ENCODE measurements at regions not wholly inside any gene's neighbourhood (a gene's known extent, or its start where the extent isn't known, plus 50 kb on each side); places are given as distances from the start of the nearest gene placed in this dataset.

DNA sequence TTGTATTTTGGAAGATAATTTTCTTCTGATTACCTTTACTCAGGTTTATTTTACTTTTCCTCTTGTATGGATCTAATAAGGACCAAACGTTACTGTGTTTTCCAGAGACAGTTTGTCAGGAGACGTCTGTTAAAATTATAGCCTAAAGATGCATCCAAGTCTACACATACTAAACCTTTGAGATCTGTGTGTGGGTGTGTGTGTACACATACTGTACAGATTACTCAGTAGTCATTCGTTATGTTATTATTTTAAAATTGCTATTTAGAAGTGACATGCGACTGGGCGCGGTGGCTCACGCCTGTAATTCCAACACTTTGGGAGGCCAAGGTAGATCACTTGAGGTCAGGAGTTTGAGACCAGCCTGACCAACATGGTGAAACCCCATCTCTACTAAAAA is 51.6 kb upstream of the CNTLN start:
- no peak for DNase-seq (ENCODE audit: insufficient read length, low spot score, missing footprints)
- TF ChIP-seq, protein P1, sequence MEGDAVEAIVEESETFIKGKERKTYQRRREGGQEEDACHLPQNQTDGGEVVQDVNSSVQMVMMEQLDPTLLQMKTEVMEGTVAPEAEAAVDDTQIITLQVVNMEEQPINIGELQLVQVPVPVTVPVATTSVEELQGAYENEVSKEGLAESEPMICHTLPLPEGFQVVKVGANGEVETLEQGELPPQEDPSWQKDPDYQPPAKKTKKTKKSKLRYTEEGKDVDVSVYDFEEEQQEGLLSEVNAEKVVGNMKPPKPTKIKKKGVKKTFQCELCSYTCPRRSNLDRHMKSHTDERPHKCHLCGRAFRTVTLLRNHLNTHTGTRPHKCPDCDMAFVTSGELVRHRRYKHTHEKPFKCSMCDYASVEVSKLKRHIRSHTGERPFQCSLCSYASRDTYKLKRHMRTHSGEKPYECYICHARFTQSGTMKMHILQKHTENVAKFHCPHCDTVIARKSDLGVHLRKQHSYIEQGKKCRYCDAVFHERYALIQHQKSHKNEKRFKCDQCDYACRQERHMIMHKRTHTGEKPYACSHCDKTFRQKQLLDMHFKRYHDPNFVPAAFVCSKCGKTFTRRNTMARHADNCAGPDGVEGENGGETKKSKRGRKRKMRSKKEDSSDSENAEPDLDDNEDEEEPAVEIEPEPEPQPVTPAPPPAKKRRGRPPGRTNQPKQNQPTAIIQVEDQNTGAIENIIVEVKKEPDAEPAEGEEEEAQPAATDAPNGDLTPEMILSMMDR (IDR thresholded peaks at IDR 0.05; ENCODE audit: extremely low read depth, low read depth, low read length) = no peak

DNA sequence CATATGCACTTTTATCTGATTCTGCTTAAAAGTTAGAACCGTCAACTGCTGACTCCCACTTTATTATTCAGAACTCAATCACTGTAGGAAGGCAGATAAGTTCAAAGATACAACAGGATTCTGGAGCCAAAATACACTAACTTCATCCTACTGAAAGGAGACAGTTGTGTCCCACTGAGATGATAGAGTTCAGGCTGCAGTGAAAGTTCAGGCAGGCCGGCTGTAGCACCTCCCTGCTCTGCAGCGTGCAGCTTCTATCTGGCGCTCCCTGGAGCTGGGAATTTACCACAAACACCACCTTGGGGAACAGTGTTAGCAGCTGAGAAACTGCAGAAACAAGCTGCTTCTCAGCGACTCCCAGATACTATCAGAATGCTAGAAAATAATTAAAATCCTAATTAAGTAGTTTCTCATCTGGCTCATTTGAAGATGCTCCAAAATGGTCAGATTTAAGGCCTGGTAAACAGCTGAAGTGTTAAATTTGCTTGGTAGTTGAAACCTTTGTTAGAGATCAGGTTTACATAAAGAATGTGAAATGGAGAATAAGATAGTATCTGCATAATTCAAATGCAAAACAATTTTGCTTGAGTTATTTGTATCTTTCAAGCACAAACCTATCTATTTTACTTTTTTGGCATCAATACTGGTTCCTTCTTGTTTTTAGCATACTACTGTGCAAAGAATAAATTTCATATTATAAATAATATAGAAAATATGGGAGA is 52.3 kb upstream of the CNTLN start:
- Histone ChIP-seq H4K20me1 (ENCODE audit: insufficient read depth, low read length) (no peaks in the 10 kb centered on the region), H3K27ac (ENCODE audit: low read depth, low read length) (no peak overlapping the region), H3K4me1 (ENCODE audit: insufficient read depth, low read length) (peaks cover 11% of the 10 kb centered on the region), H3K9me3 (ENCODE audit: low read depth, low read length) (no peaks in the 10 kb centered on the region), H3K79me2 (ENCODE audit: insufficient read depth, low read length) (no peaks in the 10 kb centered on the region), H3K27me3 (ENCODE audit: insufficient read depth, low read length) (no peaks in the 10 kb centered on the region), H2AFZ (ENCODE audit: low read length) (peak overlapping the region; percentile 58), H3K4me2 (ENCODE audit: insufficient read depth, low read length) (peak overlapping the region; percentile 12), H3K4me3 (ENCODE audit: insufficient read depth, low read length) (no peak overlapping the region), H3K36me3 (ENCODE audit: insufficient read depth, low read length) (no peaks in the 10 kb centered on the region)
- TF ChIP-seq, protein P1 (IDR thresholded peaks at IDR 0.05; ENCODE audit: extremely low read depth, low read depth, low read length) = peak; percentile 20
- peak; percentile 71 for DNase-seq (ENCODE audit: insufficient read length, low spot score, missing footprints)

More for the DNA sequence above, 51.6 kb upstream of the CNTLN start:
- H3K9me3 ChIP-seq (ENCODE audit: low read depth, low read length) = no peaks in the 10 kb centered on the region
- no peak overlapping the region for H2AFZ ChIP-seq (ENCODE audit: low read length)
- no peaks in the 10 kb centered on the region for H3K27me3 ChIP-seq (ENCODE audit: insufficient read depth, low read length)
- H3K4me2 ChIP-seq (ENCODE audit: insufficient read depth, low read length) = no peak overlapping the region
- peaks cover 11% of the 10 kb centered on the region for H3K4me1 ChIP-seq (ENCODE audit: insufficient read depth, low read length)
- no peak overlapping the region for H3K27ac ChIP-seq (ENCODE audit: low read depth, low read length)
- H3K4me3 ChIP-seq (ENCODE audit: insufficient read depth, low read length) = no peak overlapping the region
- H3K79me2 ChIP-seq (ENCODE audit: insufficient read depth, low read length) = no peaks in the 10 kb centered on the region
- no peaks in the 10 kb centered on the region for H4K20me1 ChIP-seq (ENCODE audit: insufficient read depth, low read length)
- H3K36me3 ChIP-seq (ENCODE audit: insufficient read depth, low read length) = no peaks in the 10 kb centered on the region

GRCh38 chr9:17081814-17082213 is 53.0 kb upstream of the CNTLN start:
- Histone ChIP-seq H3K9me3 (ENCODE audit: low read depth, low read length) (no peaks in the 10 kb centered on the region), H3K36me3 (ENCODE audit: insufficient read depth, low read length) (no peaks in the 10 kb centered on the region), H3K4me3 (ENCODE audit: insufficient read depth, low read length) (no peak overlapping the region), H3K27me3 (ENCODE audit: insufficient read depth, low read length) (no peaks in the 10 kb centered on the region), H4K20me1 (ENCODE audit: insufficient read depth, low read length) (no peaks in the 10 kb centered on the region), H3K4me2 (ENCODE audit: insufficient read depth, low read length) (no peak overlapping the region), H2AFZ (ENCODE audit: low read length) (peak overlapping the region; percentile 2), H3K27ac (ENCODE audit: low read depth, low read length) (no peak overlapping the region), H3K79me2 (ENCODE audit: insufficient read depth, low read length) (no peaks in the 10 kb centered on the region), H3K4me1 (ENCODE audit: insufficient read depth, low read length) (peaks cover 11% of the 10 kb centered on the region)
- DNase-seq (ENCODE audit: insufficient read length, low spot score, missing footprints) = peak; percentile 22
- TF ChIP-seq, protein P1 (IDR thresholded peaks at IDR 0.05; ENCODE audit: extremely low read depth, low read depth, low read length) = no peak

DNA sequence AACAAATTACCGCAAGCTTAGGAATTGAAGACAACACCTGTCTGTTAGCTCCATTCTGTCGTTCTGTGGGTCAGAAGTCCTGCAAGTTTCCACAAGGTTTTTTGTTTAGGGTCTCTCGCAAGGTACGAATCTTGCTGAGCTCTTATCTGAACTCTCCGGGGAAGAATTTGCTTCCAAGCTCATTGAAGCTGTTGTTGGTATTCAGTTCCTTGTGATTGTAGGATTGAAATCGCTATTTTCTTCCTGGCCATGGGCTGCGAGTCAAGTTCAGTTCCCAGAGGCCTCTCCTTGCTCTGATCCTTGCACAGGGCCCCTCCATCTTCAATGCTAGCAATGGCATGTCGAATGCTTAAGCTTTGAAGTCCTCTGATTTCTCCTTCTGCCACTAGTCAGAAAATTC is 53.5 kb upstream of the CNTLN start:
- Histone ChIP-seq H3K27ac (ENCODE audit: low read depth, low read length) (no peak overlapping the region), H3K27me3 (ENCODE audit: insufficient read depth, low read length) (no peaks in the 10 kb centered on the region), H3K36me3 (ENCODE audit: insufficient read depth, low read length) (no peaks in the 10 kb centered on the region), H3K4me3 (ENCODE audit: insufficient read depth, low read length) (no peak overlapping the region), H4K20me1 (ENCODE audit: insufficient read depth, low read length) (no peaks in the 10 kb centered on the region), H3K4me1 (ENCODE audit: insufficient read depth, low read length) (peaks cover 11% of the 10 kb centered on the region), H3K79me2 (ENCODE audit: insufficient read depth, low read length) (no peaks in the 10 kb centered on the region), H2AFZ (ENCODE audit: low read length) (peak overlapping the region; percentile 2), H3K4me2 (ENCODE audit: insufficient read depth, low read length) (no peak overlapping the region), H3K9me3 (ENCODE audit: low read depth, low read length) (no peaks in the 10 kb centered on the region)
- TF ChIP-seq, protein P1 (IDR thresholded peaks at IDR 0.05; ENCODE audit: extremely low read depth, low read depth, low read length) = no peak
- no peak for DNase-seq (ENCODE audit: insufficient read length, low spot score, missing footprints)

All from osteoblast (primary cell).